ENCODE measurements at regions not wholly inside any gene's neighbourhood (a gene's known extent, or its start where the extent isn't known, plus 50 kb on each side); places are given as distances from the start of the nearest gene placed in this dataset.

DNA sequence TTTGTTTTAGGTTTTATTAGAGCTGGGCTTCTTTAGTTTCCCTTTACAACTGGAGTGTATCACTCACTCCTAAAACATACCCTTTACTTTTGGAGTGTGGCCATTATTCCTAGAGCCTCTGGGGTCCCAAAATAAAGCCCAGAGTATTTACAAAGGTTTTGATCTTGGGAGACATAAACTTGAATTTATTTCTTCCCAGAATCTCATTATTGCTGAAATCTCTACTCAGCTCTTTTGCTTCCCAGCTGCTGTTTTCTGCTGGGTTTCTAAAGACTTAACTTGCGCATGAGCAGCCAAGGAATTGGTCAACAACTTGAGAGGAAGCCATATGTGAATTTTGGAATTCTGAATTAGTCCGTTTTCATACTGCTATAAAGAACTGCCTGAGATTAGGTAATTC lies 94.5 kb upstream of the NRSN1 start:
- Histone ChIP-seq H3K27ac (no peak overlapping the region), H3K36me3 (no peaks in the 10 kb centered on the region), H3K4me3 (no peak overlapping the region), H3K9me3 (peaks cover 0 to 8% of the 10 kb centered on the region in 2 donors), H3K4me1 (no peaks in the 10 kb centered on the region), H3K27me3 (no peaks in the 10 kb centered on the region)
- intact Hi-C loops (cut with DNase I): no loop called here
- TF ChIP-seq, protein P1, sequence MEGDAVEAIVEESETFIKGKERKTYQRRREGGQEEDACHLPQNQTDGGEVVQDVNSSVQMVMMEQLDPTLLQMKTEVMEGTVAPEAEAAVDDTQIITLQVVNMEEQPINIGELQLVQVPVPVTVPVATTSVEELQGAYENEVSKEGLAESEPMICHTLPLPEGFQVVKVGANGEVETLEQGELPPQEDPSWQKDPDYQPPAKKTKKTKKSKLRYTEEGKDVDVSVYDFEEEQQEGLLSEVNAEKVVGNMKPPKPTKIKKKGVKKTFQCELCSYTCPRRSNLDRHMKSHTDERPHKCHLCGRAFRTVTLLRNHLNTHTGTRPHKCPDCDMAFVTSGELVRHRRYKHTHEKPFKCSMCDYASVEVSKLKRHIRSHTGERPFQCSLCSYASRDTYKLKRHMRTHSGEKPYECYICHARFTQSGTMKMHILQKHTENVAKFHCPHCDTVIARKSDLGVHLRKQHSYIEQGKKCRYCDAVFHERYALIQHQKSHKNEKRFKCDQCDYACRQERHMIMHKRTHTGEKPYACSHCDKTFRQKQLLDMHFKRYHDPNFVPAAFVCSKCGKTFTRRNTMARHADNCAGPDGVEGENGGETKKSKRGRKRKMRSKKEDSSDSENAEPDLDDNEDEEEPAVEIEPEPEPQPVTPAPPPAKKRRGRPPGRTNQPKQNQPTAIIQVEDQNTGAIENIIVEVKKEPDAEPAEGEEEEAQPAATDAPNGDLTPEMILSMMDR (IDR thresholded peaks at IDR 0.05): no peak
- DNase-seq (ENCODE audit: low spot score in 2 of 2): no peak

DNA sequence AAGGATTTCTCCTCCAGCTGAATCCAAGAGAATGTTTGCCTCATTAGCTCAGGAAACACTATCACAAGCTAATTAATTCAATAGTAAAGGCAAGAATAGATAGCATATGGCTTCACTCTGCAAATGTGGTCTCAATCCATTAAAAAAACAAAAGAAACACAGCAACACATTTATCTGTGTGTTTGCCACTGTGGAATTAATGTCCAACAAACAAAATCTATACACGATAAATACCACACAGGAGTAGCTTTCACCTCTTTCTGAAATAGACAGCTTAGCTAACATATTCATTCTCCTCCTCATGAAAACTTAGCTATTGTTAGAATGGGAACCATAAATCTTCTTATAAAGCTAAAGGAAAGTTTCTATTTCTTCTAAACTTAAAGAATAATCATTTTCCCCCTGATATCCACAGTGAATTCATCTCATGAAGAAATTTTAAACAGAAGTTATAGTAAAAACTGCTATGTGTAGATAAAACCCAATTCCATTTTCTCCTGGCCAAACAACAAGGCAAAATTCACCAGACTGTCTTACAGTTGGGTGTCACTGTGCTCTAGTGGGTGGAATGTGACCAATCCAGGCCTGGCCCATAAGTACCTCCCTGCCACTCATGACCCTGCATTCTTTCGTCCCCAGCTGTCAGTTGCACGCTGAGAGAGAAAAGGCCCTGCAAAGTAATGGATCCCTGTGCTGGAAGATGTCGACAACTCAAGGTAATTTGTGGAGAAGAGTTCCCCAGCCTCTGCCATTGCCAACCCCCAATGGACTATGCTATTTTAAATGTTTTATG lies 92.9 kb upstream of the NRSN1 start:
- Histone ChIP-seq H3K36me3 (no peaks in the 10 kb centered on the region), H3K9me3 (peaks cover 0 to 3% of the 10 kb centered on the region in 2 donors), H3K4me1 (no peaks in the 10 kb centered on the region), H3K27me3 (no peaks in the 10 kb centered on the region), H3K27ac (no peak overlapping the region), H3K4me3 (no peak overlapping the region)
- DNase-seq (ENCODE audit: low spot score in 2 of 2): no peak
- TF ChIP-seq, protein P1 (IDR thresholded peaks at IDR 0.05): no peak
- intact Hi-C loops (cut with DNase I): no loop called here

DNA sequence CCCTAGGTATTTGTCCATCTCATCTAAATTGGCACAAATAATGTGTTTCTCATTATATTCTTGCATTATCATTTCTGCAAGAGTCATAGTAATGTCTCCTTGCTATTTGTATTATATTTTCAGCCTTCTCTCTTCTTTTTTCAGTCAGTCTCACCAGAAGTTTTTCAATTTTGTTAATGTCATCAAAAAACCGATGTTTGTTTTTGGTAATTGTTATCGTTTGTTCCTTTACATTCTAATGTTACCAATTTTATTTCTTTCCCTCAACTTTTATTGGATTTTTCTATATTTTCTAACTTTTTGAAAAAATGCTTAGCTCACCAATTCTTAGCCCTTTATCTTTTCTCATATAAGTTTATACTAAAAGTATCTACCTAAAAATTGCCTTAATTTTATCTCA lies 82.2 kb upstream of the NRSN1 start:
- no peak for DNase-seq (ENCODE audit: low spot score in 2 of 2)
- Histone ChIP-seq H3K4me3 (no peak overlapping the region), H3K9me3 (peaks cover 0 to 13% of the 10 kb centered on the region in 2 donors), H3K27ac (no peak overlapping the region), H3K27me3 (no peaks in the 10 kb centered on the region), H3K4me1 (no peaks in the 10 kb centered on the region), H3K36me3 (no peaks in the 10 kb centered on the region)
- TF ChIP-seq, protein P1 (IDR thresholded peaks at IDR 0.05): no peak
- intact Hi-C loops (cut with DNase I): no loop called here

DNA sequence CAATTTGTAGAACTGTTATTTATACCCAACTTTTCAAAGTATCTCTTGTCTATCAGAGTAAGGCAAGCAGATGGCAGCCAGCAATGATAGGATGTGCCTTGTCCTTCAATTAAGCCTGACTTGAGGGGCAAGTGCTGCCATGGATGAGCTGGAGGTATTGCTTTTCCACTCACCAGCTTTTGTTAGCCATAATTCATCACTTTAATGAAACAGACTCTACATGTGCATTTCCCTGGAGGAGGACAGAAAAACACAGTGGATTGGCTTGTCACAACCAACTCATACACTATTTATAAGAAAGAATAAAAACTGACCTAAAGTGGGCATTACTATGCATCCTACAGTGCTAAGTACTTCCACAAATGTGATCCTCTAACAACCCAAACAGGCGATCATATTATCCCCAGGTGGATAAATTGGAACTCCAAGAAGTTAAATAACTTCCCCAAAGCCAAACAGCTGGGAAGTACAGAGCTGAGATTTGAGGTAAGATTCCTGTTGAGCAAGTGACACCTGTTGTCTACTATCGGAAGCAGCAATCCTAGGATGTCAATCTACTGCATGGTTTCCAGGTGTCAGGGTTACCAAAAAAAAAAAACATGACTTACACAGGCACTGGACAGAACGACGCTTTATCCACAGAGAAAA lies 73.9 kb upstream of the NRSN1 start:
- intact Hi-C loops (cut with DNase I): no loop called here
- DNase-seq (ENCODE audit: low spot score in 2 of 2): no peak
- H3K27ac ChIP-seq: no peak overlapping the region
- no peaks in the 10 kb centered on the region for H3K36me3 ChIP-seq
- H3K9me3 ChIP-seq: no peaks in the 10 kb centered on the region
- H3K27me3 ChIP-seq: no peaks in the 10 kb centered on the region
- H3K4me3 ChIP-seq: no peak overlapping the region
- H3K4me1 ChIP-seq: no peaks in the 10 kb centered on the region
- TF ChIP-seq, protein P1 (IDR thresholded peaks at IDR 0.05): no peak

DNA sequence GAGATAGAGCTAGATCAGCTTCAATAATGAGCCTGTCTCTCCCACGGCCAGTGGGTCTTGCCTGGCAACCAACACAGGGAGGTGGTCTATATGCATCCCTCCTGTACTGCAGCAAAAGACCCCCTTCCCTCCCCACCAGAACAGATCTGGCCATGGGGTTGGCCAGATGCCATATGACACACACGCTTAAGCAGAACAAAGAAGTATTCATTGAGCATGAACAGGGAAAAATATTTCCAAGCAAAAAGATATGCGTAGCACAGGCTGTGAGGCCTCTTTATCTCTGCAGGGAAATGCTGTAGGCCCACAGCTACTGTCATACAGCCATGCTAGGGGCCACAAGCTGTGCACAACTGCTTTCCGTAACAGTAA lies 73.4 kb upstream of the NRSN1 start:
- DNase-seq (ENCODE audit: low spot score in 2 of 2): no peak
- H3K36me3 ChIP-seq: no peaks in the 10 kb centered on the region
- H3K27ac ChIP-seq: no peak overlapping the region
- no peaks in the 10 kb centered on the region for H3K27me3 ChIP-seq
- TF ChIP-seq, protein P1 (IDR thresholded peaks at IDR 0.05): no peak
- no peak overlapping the region for H3K4me3 ChIP-seq
- intact Hi-C loops (cut with DNase I): no loop called here
- H3K9me3 ChIP-seq: no peaks in the 10 kb centered on the region
- H3K4me1 ChIP-seq: no peaks in the 10 kb centered on the region
